ENCODE measurements at regions not wholly inside any gene's neighbourhood (a gene's known extent, or its start where the extent isn't known, plus 50 kb on each side); places are given as distances from the start of the nearest gene placed in this dataset.

- H3K79me2 ChIP-seq (ENCODE audit: insufficient read depth, low read length): no peaks in the 10 kb centered on the region
- H4K5ac ChIP-seq (ENCODE audit: insufficient read length, low read depth, low read length): no peak overlapping the region
- H3K9ac ChIP-seq (ENCODE audit: extremely low read depth, insufficient read length, low read length): no peak overlapping the region
- H4K20me1 ChIP-seq (ENCODE audit: control insufficient read depth, insufficient read depth, insufficient read length): no peaks in the 10 kb centered on the region
- H2BK20ac ChIP-seq (ENCODE audit: low read depth, low read length, poor library complexity, severe bottlenecking): no peak overlapping the region
- H3K9me3 ChIP-seq (ENCODE audit: control insufficient read depth, low read depth, low read length): peaks cover 24% of the 10 kb centered on the region
- H3K23ac ChIP-seq (ENCODE audit: insufficient read length, low read depth, low read length): no peak overlapping the region
- H3K14ac ChIP-seq (ENCODE audit: insufficient read depth, low read length): no peak overlapping the region
- no peak overlapping the region for H2AFZ ChIP-seq (ENCODE audit: low read length)
- no peak overlapping the region for H4K91ac ChIP-seq (ENCODE audit: insufficient read length, low read depth, low read length)
- no peak for DNase-seq
- Mint-ChIP-seq H3K27me3 (ENCODE audit: low read depth) (no peaks in the 10 kb centered on the region), H3K9me3 (peaks cover 65% of the 10 kb centered on the region in 2 experiments), H3K4me1 (peaks cover 0 to 19% of the 10 kb centered on the region in 2 experiments; a peak in 2 of 4 replicates), H3K36me3 (ENCODE audit: insufficient read depth in 1 of 3, low read depth in 3 of 3) (no peaks in the 10 kb centered on the region; a peak in 1 of 7 replicates), H3K4me3 (no peak overlapping the region), H3K27ac (no peak overlapping the region)
- H2BK120ac ChIP-seq (ENCODE audit: low read depth, low read length, poor library complexity, severe bottlenecking): no peak overlapping the region
- no peak overlapping the region for H3T11ph ChIP-seq (ENCODE audit: low read length)
- H2BK15ac ChIP-seq (ENCODE audit: low read depth, low read length): no peak overlapping the region
- H3K4me1 ChIP-seq (ENCODE audit: insufficient read depth, low read length): no peaks in the 10 kb centered on the region
- H3K27me3 ChIP-seq (ENCODE audit: insufficient read depth, low read length): no peaks in the 10 kb centered on the region
- no peaks in the 10 kb centered on the region for H3K23me2 ChIP-seq (ENCODE audit: insufficient read length, low read depth, low read length, poor library complexity, severe bottlenecking)
- no peak overlapping the region for H3K56ac ChIP-seq (ENCODE audit: insufficient read length, low read depth, low read length)
- H2AK5ac ChIP-seq (ENCODE audit: insufficient read length, low read length): no peak overlapping the region
- H3K79me1 ChIP-seq (ENCODE audit: insufficient read depth, low read depth, low read length, poor library complexity, severe bottlenecking): no peaks in the 10 kb centered on the region
- H3K27ac ChIP-seq (ENCODE audit: insufficient read length, low read depth, low read length): no peak overlapping the region
- no peak overlapping the region for H3K4ac ChIP-seq (ENCODE audit: low read depth, low read length)
- TF ChIP-seq, protein P1, sequence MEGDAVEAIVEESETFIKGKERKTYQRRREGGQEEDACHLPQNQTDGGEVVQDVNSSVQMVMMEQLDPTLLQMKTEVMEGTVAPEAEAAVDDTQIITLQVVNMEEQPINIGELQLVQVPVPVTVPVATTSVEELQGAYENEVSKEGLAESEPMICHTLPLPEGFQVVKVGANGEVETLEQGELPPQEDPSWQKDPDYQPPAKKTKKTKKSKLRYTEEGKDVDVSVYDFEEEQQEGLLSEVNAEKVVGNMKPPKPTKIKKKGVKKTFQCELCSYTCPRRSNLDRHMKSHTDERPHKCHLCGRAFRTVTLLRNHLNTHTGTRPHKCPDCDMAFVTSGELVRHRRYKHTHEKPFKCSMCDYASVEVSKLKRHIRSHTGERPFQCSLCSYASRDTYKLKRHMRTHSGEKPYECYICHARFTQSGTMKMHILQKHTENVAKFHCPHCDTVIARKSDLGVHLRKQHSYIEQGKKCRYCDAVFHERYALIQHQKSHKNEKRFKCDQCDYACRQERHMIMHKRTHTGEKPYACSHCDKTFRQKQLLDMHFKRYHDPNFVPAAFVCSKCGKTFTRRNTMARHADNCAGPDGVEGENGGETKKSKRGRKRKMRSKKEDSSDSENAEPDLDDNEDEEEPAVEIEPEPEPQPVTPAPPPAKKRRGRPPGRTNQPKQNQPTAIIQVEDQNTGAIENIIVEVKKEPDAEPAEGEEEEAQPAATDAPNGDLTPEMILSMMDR (conservative IDR thresholded peaks at IDR 0.05): no peak
- H2BK5ac ChIP-seq (ENCODE audit: insufficient read length, low read length): no peak overlapping the region
- no peak overlapping the region for H4K8ac ChIP-seq (replicated peaks; ENCODE audit: insufficient read length, low read depth, low read length)
- H3K4me2 ChIP-seq (ENCODE audit: insufficient read depth, insufficient read length, low read length): no peak overlapping the region
- no CpG with 5 or more reads among the region's 1 CpG for WGBS (ENCODE audit: extremely low coverage, insufficient read length, low lambda C conversion rate)
- no peak overlapping the region for H2BK12ac ChIP-seq (ENCODE audit: insufficient read length, low read depth, low read length)
- H3K18ac ChIP-seq (ENCODE audit: insufficient read length, low read depth, low read length): no peak overlapping the region
Observed at GRCh38 chrX:73268463-73268862, 53.8 kb upstream of the NAP1L2 start.
